ENCODE measurements at regions not wholly inside any gene's neighbourhood (a gene's known extent, or its start where the extent isn't known, plus 50 kb on each side); places are given as distances from the start of the nearest gene placed in this dataset.

GRCh38 chr9:687994-688393 lies 153.5 kb upstream of the DMRT1 start:
- Histone ChIP-seq H3K27me3 (ENCODE audit: control insufficient read depth in 1 of 2, insufficient read depth in 2 of 2, low read length in 2 of 2) (no peaks in the 10 kb centered on the region), H3K4me1 (ENCODE audit: insufficient read depth, low read length) (no peaks in the 10 kb centered on the region), H3K4me3 (ENCODE audit: low read length) (no peak overlapping the region), H3K9me3 (ENCODE audit: control insufficient read depth in 1 of 2, insufficient read depth in 1 of 2, low read length in 2 of 2) (no peaks in the 10 kb centered on the region), H3K36me3 (ENCODE audit: insufficient read depth, low read length) (no peaks in the 10 kb centered on the region), H3K27ac (ENCODE audit: low read depth in 1 of 2, low read length in 2 of 2) (no peak overlapping the region)
- no peak for ATAC-seq (ENCODE audit: poor library complexity)
- TF ChIP-seq, protein P1, sequence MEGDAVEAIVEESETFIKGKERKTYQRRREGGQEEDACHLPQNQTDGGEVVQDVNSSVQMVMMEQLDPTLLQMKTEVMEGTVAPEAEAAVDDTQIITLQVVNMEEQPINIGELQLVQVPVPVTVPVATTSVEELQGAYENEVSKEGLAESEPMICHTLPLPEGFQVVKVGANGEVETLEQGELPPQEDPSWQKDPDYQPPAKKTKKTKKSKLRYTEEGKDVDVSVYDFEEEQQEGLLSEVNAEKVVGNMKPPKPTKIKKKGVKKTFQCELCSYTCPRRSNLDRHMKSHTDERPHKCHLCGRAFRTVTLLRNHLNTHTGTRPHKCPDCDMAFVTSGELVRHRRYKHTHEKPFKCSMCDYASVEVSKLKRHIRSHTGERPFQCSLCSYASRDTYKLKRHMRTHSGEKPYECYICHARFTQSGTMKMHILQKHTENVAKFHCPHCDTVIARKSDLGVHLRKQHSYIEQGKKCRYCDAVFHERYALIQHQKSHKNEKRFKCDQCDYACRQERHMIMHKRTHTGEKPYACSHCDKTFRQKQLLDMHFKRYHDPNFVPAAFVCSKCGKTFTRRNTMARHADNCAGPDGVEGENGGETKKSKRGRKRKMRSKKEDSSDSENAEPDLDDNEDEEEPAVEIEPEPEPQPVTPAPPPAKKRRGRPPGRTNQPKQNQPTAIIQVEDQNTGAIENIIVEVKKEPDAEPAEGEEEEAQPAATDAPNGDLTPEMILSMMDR (IDR thresholded peaks at IDR 0.05) = no peak
- H3K9me3 Mint-ChIP-seq = no peaks in the 10 kb centered on the region
- no peak for DNase-seq
- H3K4me1 Mint-ChIP-seq (ENCODE audit: low read depth) = no peaks in the 10 kb centered on the region
- H3K27me3 Mint-ChIP-seq = no peaks in the 10 kb centered on the region
- H3K36me3 Mint-ChIP-seq (ENCODE audit: low read depth) = no peaks in the 10 kb centered on the region
- ChIA-PET POLR2A (no interaction called here), CTCF (no interaction called here)
- no peak overlapping the region for H3K4me3 Mint-ChIP-seq
- no peak overlapping the region for H3K27ac Mint-ChIP-seq
- intact Hi-C loops (cut with DNase I, micrococcal nuclease) = no loop called here

- H3K4me1 Mint-ChIP-seq (ENCODE audit: low read depth) = peaks cover 7% of the 10 kb centered on the region
- H3K9me3 ChIP-seq (ENCODE audit: control insufficient read depth in 1 of 2, insufficient read depth in 1 of 2, low read length in 2 of 2) = no peaks in the 10 kb centered on the region
- H3K36me3 Mint-ChIP-seq (ENCODE audit: low read depth) = no peaks in the 10 kb centered on the region
Observed at GRCh38 chr9:690517-691111, 150.9 kb upstream of the DMRT1 start.

GRCh38 chr9:691825-692400 lies 149.6 kb upstream of the DMRT1 start:
- Mint-ChIP-seq H3K4me1 (ENCODE audit: low read depth) (peaks cover 7% of the 10 kb centered on the region), H3K27ac (no peak overlapping the region), H3K9me3 (no peaks in the 10 kb centered on the region), H3K36me3 (ENCODE audit: low read depth) (no peaks in the 10 kb centered on the region), H3K27me3 (peaks cover 6% of the 10 kb centered on the region), H3K4me3 (no peak overlapping the region)
- Histone ChIP-seq H3K4me1 (ENCODE audit: insufficient read depth, low read length) (no peaks in the 10 kb centered on the region), H3K36me3 (ENCODE audit: insufficient read depth, low read length) (no peaks in the 10 kb centered on the region), H3K9me3 (ENCODE audit: control insufficient read depth in 1 of 2, insufficient read depth in 1 of 2, low read length in 2 of 2) (no peaks in the 10 kb centered on the region), H3K4me3 (ENCODE audit: low read length) (no peak overlapping the region), H3K27me3 (ENCODE audit: control insufficient read depth in 1 of 2, insufficient read depth in 2 of 2, low read length in 2 of 2) (no peaks in the 10 kb centered on the region), H3K27ac (ENCODE audit: low read depth in 1 of 2, low read length in 2 of 2) (no peak overlapping the region)
- DNase-seq (no peak), ATAC-seq (ENCODE audit: poor library complexity) (no peak)
- CTCF ChIA-PET = interaction anchor here (0.6 kb wide), 1 partner anchor 65 kb away, joined by 3 read pairs; no protein-coding TSS in a partner anchor
- TF ChIP-seq, protein P1 (IDR thresholded peaks at IDR 0.05) = no peak
- intact Hi-C loops (cut with DNase I, micrococcal nuclease) = no loop called here
- POLR2A ChIA-PET = no interaction called here

More at GRCh38 chr9:690517-691111, 150.9 kb upstream of the DMRT1 start:
- TF ChIP-seq, protein P1 (IDR thresholded peaks at IDR 0.05) = no peak
- H3K27ac Mint-ChIP-seq = no peak overlapping the region
- no peaks in the 10 kb centered on the region for H3K27me3 ChIP-seq (ENCODE audit: control insufficient read depth in 1 of 2, insufficient read depth in 2 of 2, low read length in 2 of 2)
- ChIA-PET CTCF (no interaction called here), POLR2A (no interaction called here)
- H3K4me3 ChIP-seq (ENCODE audit: low read length) = no peak overlapping the region
- H3K27ac ChIP-seq (ENCODE audit: low read depth in 1 of 2, low read length in 2 of 2) = no peak overlapping the region
- intact Hi-C loops (cut with DNase I, micrococcal nuclease) = no loop called here
- no peak overlapping the region for H3K4me3 Mint-ChIP-seq
- no peaks in the 10 kb centered on the region for H3K36me3 ChIP-seq (ENCODE audit: insufficient read depth, low read length)
- H3K9me3 Mint-ChIP-seq = no peaks in the 10 kb centered on the region
- no peak for ATAC-seq (ENCODE audit: poor library complexity)
- no peak for DNase-seq
- H3K4me1 ChIP-seq (ENCODE audit: insufficient read depth, low read length) = no peaks in the 10 kb centered on the region
- H3K27me3 Mint-ChIP-seq = peaks cover 6% of the 10 kb centered on the region
